GM18519 (cell line): ENCODE measurements at regions not wholly inside any gene's neighbourhood (a gene's known extent, or its start where the extent isn't known, plus 50 kb on each side); places are given as distances from the start of the nearest gene placed in this dataset.
"Not testable (repeated sequence)": the region's sequence is repeated elsewhere in the genome, so short reads cannot be mapped to it uniquely, and the experiment has no call there.

Source experiments
- ATAC-seq: cut with Tn5 transposase; IDR thresholded peaks from one replicate; pipeline ENCODE4 v1.9.1; 2021; ENCODE audit warnings: mild to moderate bottlenecking, moderate library complexity; ENCODE audit not compliant: unreplicated experiment, low FRiP score

DNA sequence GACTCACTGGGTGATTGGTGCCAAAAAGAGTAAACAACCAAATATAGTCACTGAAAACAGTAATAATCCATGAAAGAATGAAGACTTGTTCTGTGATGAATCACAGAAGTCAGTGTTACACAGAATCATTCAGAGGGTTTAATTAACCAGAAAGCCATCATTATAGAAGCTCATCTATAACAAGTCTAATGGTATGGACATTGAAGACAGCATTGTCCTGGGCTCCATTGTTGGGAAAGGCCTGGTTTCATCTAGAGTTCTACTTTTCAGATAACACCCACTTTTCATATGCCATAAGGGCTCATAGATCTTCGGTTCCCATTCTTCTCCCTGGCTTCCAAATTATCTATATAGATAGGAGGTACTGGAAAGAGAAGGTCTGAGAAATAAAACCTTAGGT is 80.3 kb upstream of the ZWINT start:
- not testable (repeated sequence) for ATAC-seq
